ENCODE measurements at regions not wholly inside any gene's neighbourhood (a gene's known extent, or its start where the extent isn't known, plus 50 kb on each side); places are given as distances from the start of the nearest gene placed in this dataset.
"Not testable (repeated sequence)": the region's sequence is repeated elsewhere in the genome, so short reads cannot be mapped to it uniquely, and the experiment has no call there.

DNA sequence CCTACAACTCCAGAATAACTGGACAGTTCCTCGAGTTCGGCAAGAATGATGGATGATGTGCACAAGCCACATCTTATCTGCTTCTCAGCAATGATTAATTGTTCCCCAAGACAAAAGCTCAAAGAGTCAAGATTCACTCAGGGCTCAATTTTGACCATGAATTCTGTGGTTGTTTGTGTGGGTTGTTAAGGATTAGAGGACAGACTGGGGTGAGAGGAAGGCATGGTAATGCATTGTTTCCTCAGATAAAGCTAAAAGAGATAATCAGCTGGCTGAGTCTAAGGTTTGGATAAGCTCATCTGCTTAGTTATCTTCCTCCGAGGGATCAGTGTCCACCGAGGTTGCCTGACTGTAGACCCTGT lies 161.0 kb downstream of the CPEB2 start:
- no peak for DNase-seq

DNA sequence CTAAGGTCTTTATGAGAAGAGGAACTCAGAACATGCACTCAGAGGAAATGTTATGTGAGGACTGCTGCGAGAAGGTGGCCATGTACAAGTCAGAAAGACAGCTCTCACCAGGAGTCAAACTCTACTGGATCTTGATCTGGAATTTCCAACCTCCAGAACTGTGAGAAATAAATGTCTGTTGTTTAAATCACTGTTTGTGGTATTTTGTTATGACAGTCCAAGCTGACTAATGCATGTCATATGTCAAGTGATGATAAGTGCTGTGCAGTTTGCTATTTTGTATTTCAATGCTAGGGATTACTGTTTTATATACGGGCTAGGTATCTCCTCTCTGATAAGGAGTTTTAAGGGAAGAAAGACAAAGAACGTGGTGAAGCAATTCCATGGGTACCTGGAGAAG lies 162.3 kb downstream of the CPEB2 start:
- DNase-seq = peak; percentile 45

DNA sequence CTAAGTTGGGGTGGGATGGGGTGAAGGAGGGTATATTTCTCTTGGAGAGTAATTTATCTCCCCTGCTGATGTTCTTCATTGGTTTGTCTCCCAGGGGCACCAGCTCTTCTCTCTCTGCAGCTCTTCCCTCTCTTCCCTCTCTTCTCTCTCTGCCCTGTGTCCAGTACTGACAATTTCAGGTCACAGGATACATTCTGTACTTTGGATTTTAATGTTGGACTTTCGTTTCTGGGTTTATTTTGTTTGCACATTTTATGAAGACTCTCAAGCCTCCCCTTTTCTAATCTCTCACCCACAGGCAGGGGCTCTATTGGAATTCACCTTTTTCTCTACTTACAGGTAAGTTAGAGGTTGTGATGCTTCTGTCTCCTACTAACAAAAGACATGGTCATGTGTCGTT lies 165.5 kb downstream of the CPEB2 start:
- DNase-seq = no peak

DNA sequence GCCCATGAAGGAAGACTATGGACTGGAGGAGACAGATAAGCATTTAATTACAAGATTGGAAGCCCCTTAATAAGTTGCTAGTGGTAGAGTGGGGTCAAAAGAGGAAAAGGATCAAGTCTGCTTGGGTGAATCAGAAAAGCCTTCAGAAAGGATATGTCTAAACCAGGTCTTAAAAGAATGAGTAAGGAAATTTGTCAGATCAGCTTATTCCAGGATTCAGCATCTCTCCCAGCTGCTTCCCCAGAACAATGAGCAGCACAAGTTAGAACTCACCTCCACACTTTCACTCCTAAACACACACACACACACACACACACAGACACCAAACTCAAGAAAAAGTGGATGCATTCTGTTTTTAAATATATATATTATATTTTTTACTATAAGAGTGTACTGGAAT lies 166.5 kb downstream of the CPEB2 start:
- no peak for DNase-seq

DNA sequence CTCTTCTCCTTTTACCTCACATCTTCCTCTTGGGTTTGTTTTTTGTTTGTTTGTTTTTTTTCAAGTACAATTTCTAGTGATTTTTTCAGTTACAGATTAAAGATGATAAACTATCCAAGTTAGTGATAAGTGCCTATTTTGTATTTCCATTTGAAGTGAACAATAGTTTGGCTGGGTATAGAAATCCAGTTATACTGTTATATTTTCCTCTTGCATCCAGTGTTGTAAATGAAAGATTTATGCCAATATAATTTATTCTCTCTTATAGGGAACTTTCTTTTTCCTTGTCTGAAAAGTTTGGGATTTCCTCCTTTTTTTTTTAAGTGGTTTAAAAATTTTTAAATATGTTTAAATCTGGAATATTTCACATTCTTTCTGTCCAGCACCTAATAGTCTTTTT lies 169.4 kb downstream of the CPEB2 start:
- DNase-seq = no peak

DNA sequence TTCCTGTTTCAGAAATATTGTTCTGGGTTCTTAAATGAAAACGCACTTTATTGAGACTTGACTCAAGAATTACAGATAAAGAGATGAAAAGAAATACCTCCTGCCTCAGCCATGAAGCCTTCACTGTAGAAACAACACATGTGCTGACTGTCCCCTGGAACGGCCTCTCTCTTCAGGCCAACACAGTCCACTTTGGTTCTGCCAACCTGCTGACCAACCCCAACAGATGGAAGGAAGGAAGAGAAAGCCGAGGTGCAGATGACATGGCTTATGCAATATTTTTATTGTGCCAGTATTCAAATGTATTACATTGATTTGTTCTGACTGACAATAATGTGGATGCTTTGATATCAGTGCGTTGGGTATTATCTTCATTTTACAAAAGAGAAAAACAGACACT lies 171.0 kb downstream of the CPEB2 start:
- no peak for DNase-seq

DNA sequence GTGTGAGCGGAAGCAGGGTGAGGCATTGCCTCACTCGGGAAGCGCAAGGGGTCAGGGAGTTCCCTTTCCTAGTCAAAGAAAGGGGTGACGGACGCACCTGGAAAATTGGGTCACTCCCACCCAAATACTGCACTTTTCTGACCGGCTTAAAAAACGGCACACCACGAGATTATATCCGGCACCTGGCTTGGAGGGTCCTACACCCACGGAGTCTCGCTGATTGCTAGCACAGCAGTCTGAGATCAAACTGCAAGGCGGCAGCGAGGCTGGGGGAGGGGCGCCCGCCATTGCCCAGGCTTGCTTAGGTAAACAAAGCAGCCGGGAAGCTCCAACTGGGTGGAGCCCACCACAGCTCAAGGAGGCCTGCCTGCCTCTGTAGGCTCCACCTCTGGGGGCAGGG lies 171.9 kb downstream of the CPEB2 start:
- not testable (repeated sequence) for DNase-seq

DNA sequence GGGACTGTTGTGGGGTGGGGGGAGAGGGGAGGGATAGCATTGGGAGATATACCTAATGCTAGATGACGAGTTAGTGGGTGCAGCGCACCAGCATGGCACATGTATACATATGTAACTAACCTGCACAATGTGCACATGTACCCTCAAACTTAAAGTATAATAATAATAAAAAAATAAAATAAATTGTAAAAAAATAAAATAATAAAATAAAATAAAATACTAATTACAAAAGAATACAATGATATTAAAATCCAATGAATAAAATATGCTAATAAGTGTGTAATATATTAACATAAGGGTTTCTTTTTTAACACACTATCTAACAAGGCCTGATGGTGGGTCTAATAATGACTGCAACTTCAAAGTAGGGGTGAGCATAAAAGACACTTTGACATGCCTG lies 177.6 kb downstream of the CPEB2 start:
- not testable (repeated sequence) for DNase-seq

DNA sequence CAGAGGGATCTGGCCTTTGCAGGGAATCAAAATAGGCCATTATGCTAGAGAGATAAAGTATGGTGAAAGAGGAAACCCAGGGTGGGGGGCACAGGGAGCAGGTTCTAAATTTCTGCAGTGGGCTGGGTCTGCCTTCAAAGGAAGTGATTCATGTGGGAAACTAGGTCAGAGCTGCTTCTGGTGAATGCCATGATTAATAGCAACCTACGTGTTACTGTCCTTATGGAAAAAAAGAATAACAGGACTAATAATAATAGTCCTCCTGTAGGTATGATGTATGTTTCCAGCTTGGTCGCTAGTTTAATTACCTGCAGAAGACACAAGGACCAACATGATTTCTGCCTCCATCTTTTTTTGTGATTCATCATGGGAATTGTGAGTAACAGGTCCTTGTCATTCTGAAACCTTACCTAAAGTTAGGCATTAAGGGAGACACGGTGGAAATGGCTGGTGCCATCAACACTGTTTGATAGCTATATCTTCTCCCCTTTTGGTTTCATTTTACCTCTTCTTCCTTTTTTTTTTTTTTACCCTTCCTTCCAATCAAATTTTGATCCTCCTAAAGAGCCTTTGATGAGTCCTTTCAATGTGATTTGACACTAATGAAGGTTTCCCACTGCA lies 180.4 kb downstream of the CPEB2 start:
- DNase-seq = peak; percentile 26

DNA sequence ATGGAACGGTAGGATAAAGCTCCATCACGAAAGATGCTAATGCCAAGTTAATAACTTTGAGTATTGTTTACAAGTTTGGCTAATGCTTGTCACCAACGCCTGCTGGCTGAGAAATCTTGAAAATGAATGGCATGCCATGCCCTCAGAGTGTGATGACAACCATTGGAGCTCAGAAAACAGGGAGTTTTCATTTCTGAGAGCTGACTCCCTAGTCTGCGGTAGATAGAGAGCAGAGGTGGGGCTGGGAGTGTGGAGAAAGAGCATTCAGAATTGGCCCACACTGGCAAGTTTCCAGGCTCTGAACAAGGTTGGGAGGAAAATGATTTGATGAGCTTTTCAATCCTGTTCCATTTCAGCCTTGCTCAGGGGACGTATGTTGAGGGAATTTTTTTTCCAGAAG lies 183.9 kb downstream of the CPEB2 start:
- DNase-seq = peak; percentile 34

DNA sequence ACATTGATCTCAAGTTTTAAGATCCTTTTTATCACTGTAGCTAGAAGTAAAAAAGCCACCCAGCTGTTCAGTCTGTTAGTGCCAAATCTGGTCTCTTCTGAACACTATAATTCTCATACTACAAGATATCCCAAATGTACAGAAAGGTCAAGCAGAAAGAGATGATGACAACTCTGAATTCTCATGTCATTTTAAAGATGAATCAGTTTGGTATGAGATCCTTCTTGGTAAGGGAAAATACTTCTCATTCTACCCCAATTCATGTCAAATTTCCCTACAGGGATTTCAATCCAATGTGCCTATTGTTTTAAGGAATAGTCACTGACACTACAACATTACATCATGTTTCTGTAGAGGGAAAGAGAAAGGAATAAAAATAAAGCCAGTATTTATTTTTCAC lies 184.5 kb downstream of the CPEB2 start:
- DNase-seq = no peak

DNA sequence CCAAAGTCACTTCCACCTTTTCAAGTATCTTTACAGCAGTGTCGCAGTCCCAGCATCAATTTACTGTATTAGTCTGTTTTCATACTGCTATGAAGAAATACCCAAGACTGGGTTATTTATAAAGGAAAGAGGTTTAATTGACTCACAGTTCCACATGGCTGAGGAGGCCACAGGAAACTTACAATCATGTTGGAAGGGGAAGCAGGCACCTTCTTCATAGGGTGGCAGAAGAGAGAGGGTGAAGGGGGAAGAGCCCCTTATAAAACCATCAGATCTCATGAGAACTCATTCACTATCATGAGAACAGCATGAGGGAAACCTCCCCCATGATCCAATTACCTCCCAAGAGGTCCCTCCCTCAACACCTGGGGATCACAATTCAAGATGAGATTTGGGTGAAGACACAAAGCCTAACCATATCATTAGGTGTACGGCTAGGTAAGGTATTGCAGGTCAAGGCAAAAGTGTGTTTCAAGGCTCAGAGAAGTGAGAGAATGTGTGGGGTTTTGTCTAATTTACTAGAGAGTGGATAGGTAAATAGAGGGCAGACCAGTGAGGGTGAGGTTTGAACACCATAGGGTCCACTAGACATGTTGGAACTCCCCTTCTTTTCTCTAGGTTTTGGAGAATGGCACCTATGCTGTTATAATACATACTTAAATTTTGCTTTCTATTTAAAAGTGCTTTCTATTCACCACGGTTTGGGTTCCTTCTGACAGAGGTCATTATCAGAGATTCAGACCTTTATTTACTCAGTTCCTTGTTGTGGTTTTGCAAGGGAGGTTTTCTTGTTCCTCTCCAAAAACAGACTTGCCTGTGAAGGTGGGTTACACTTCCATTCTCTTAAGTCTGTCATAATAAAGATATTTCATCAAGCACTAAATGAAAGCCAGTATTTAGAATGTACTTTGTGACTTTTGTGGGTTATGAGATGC lies 186.6 kb downstream of the CPEB2 start:
- DNase-seq = no peak

DNA sequence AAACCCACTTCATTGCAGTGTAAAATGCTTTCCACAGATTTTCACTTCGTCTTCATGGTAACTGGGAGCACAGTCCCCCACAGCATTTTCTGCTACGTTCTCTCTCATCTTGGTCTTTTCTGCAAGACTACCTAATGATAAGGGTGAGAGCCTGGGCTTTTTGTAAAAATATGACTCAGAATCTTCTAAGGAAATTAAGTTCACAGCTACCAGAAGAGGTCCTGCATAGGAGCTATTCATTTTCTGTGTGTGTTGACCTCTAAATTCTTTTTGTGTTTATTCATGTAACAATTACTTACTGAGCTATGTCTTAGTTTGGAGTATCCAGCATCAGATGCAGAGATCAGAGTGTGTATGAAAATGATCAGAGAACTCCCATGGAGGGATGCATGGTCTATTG lies 192.2 kb downstream of the CPEB2 start:
- no peak for DNase-seq

DNA sequence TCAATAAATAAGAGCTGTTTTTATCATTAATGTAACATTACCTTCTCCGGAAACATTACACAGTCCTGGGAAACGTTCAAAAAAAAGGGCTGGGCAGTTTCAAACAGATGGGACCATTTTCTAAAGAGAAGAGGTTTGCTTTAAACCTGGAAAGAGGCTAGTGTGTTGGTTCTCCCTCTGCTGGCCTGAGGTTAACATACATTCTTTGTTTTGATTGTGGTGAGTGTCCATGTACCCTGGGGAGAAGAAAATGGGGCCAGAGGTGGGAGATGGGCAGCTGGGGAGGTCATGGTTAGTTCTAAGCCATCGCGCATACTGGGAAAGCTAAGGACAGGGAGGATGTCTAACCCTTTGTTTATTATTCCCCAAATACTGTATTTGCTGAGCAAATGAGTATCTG lies 194.7 kb downstream of the CPEB2 start:
- no peak for DNase-seq

DNA sequence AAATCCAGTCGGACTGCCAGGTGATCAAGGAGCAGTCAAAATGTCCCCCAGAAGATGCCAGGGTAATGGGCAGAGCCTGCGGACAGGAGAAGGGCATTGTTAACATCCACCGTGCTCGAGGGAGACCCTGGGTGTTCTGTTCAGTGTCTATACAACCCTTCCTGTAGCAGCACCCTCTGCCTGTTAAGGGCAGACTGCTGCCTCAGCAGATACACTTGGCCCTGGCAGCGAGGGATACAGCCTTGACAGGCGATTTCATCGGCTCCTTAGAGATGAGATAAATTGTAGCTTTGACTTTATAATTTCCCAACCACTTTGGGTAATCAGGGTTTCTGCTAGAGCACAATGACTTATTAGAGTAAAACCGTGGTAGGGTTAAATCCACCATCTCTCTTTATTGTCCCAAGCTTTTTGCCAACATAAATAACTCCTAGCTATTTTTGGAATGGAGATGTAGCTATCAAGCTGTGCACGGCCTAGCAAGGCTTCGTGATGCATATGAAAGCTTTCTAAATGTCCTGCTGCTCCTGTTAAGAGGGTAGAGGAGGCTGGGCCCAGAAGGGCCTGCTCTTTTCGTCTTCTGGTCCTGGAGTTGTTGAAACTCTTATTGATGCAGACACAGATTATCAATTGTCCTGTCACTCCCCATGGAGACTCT lies 195.9 kb downstream of the CPEB2 start:
- no peak for DNase-seq

DNA sequence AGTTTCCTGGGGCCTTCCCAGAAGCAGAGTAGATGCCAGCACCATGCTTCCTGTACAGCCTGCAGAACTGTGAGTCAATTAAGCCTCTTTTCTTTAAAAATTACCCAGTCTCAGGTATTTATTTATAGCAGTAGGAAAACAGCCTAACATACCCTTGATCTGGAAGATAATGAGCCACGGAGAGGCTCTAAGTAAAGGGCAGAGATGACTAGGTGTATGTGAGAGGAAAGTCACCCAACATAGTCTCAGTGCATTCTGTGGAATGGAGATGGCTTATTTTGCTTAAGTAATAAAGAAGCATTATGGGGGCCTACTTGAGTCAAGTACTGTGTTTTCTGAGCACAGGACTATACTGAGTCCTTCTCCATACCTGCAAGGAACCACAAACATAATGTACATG lies 199.5 kb downstream of the CPEB2 start:
- DNase-seq = no peak

DNA sequence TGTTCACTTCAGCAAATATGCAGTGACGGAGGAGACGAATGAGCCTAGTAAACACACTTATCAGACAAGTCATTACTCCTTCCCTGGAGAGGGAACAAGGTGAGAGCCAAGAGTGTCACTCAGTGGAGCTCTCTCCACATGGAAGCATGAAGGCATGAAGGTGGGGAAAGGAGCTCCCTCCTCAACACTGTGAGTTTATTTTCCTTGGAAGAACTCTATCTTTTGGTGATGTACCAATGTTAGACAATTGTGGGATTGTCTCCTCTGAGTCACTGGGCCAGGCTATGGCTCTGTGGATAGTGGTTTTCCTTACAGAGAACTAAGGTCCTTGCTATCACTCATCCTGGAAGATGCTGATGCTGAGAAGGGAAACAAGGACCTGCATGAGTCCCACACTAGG lies 200.2 kb downstream of the CPEB2 start:
- DNase-seq = no peak

DNA sequence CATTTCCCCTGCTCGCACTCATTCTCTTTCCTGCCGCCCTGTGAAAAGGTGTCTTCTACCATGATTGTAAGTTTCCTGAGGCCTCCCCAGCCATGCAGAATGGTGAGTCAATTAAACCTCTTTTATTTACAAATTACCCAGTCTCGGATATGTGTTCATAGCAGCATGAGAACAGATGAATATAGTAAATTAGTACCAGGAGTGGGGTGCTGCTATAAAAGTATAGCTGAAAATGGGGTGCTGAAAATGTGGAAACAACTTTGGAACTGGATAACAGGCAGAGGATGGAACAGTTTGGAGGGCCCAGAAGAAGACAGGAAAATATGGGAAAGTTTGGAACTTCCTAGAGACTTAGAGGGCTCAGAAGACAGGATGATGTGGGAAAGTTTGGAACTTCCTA lies 204.2 kb downstream of the CPEB2 start:
- not testable (repeated sequence) for DNase-seq

DNA sequence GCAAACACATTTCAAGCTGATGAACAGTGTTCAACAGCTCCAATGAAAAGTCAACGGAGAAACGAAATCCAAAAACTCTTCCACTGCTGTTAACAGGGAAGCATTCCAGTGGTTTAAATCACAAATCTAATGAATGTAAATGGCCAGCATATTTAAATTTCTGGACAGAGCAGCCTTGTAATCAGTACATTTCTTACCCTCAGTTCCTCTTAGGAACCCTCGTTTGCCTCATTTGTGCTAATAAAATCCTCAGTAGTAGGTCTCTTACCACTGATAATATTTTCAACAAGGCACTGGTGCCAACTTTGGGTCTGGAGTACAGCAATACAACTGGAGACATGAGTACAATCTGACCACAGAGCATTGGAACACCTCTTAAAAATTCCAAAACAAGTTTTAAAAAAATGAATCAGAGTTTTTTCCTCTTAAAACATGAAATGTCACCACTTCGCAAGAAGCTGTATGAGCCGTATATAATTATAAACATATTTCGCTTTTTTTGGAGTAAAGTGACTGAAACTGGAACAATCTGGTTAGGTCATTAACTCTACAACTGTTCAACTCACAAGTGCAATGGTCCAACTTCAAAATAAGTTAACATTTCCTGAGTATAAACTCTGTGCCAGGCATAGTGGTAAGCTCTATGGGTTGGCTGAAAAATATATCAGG lies 211.2 kb downstream of the CPEB2 start:
- peak; percentile 55 for DNase-seq

DNA sequence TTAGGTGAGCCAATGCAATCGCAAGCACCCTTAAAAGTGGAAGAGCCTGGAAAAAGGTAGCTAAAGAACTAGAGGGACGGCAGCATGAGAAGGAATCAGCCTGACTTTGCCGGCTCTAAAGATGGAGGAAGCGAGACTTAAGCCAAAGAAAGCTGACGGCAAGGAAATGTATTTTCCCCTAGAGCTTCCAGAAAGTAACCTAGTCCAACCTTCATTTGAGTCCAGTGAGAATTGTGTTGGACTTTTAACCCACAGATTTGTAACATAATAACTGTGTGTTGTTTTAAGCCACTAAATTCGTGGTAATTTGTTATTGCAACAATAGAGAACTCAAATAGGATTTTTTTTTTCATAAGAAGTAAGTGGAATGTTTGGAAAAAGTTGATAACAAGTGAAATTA lies 212.7 kb upstream of the C1QTNF7 start:
- DNase-seq = no peak

DNA sequence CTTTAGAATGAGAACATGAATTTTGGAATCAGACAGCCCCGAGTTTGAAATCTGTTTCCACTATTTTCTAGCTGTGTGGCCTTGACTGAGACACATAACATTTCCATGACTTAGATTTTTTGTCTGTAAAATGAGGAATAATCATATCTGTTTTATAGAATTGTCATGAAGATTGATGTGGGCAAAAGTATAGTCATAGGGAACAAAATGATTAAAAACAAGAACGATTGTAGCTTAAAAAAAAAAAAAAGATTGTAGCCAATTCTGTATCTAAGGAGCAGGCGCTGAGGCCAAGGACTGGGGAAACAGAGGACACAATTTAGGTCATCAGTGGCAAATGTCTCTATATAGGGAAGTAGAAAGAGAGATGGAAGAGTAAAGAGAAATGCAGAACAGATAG lies 201.6 kb upstream of the C1QTNF7 start:
- DNase-seq = no peak

DNA sequence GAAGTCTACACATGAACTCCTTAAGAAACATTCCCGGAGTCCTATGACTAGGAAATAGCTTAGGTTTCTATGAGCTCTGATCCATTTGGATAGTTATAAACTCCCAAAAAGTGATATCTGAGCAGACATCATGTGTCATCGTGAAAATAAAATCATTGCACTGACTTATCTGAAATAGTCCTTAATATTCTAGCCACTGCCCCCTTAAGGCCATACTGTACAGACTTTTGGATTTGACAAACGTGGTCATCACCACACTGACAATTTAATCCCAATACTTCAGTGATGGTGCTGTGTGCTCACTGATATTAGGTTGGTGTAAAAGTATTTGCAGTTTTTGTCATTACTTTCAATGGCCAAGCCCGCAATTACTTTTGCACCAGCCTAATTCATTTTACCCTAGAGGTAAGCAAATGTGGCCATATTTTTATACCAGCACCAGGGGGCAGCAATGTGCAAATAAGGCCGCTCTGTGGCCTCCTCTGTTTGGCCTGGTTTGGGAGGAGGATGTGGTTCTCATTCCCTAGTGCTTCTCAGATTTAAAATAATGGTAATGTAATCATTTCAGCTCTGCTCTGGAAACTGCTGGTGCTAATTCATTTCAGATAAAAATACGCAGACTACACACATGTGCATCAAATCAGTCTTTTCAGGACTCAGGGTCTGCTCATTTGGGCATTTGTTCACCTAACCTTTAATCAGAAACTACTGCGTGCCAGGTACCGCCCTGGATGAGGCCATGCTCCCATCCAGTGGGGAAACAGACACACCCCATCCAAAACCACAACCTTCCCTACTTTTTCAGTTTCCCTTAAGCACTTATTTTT lies 196.4 kb upstream of the C1QTNF7 start:
- DNase-seq = peak; percentile 85
